K562 (cell line): ENCODE measurements at regions not wholly inside any gene's neighbourhood (a gene's known extent, or its start where the extent isn't known, plus 50 kb on each side); places are given as distances from the start of the nearest gene placed in this dataset.

Experiments
- ATAC-seq: fragments of 200-7000 bp; cut with Tn5 transposase; 3 replicates; pipeline ENCODE4 v1.9.1; 2020; ENCODE audit warnings: moderate library complexity
- BruUV-seq: library from RNA; stranded (reverse); fragments of 400-500 nt; replicated peaks from 2 replicates; lab custom pipeline; 2021; lab: Mats Ljungman, UMichigan
- CTCF ChIA-PET: fragments of 300-600 bp; formaldehyde crosslinking; extraction: SDS; loops from one replicate; lab custom pipeline; 2021; ENCODE audit warnings: low intra/inter-chr PET ratio; lab: Yijun Ruan, JAX
- POLR2A ChIA-PET: fragments of 300-600, 350-650 bp; sonication (Branson Sonifier 250); formaldehyde crosslinking; extraction: SDS; loops from one replicate; lab custom pipeline; 2021; ENCODE audit warnings: antibody characterized with exemption, inconsistent platforms; lab: Yijun Ruan, JAX
- DNase-seq, 4 experiments: peaks; one replicate each; pipeline versions ENCODE4 v3.0.0 to v3.0.0-alpha.2; 2011 to 2018; ENCODE audit warnings: low spot score in 3 of 4, mixed read lengths in 3 of 4; ENCODE audit errors: extremely low read depth in 1 of 4
- FAIRE-seq: peaks from 2 replicates; lab custom pipeline; 2011; peaks lifted over from hg19 to GRCh38; lab: Jason Lieb, UNC
- H2AFZ ChIP-seq: 2 replicates; pipeline ENCODE4 v1.6.0; 2011; ENCODE audit warnings: low read depth, low read length, control low read depth, inconsistent platforms
- H3K27ac ChIP-seq: fragments of 200-600 bp; 3 replicates; pipeline ENCODE4 v1.8.0; 2011; ENCODE audit warnings: low read depth, mild to moderate bottlenecking, control low read depth, inconsistent platforms, low read length, moderate library complexity, mixed read lengths; ENCODE audit errors: extremely low read depth
- H3K27me3 ChIP-seq, 2 experiments: fragments of 300-600 bp in 1 of 2; 2 replicates in 1 of 2; 3 replicates in 1 of 2; pipeline versions ENCODE4 v1.6.0 to v1.8.0; 2011; ENCODE audit warnings: inconsistent platforms in 2 of 2, low read length in 2 of 2, mild to moderate bottlenecking in 1 of 2, mixed read lengths in 1 of 2, moderate library complexity in 1 of 2; ENCODE audit not compliant: control insufficient read depth in 2 of 2, insufficient read depth in 2 of 2
- H3K36me3 ChIP-seq: fragments of 300-600 bp; 3 replicates; pipeline ENCODE4 v1.8.0; 2011; ENCODE audit warnings: mild to moderate bottlenecking, low read length, inconsistent platforms; ENCODE audit not compliant: control insufficient read depth, insufficient read depth
- H3K4me1 ChIP-seq, 2 experiments: fragments of 200-600 bp in 1 of 2; replicated peaks in 1 of 2; 2 replicates in 1 of 2; 3 replicates in 1 of 2; pipeline versions ENCODE4 v1.5.1 to v1.8.0; 2011; ENCODE audit warnings: inconsistent platforms in 2 of 2, low read length in 2 of 2, mild to moderate bottlenecking in 1 of 2, mixed read lengths in 1 of 2, moderate library complexity in 1 of 2; ENCODE audit not compliant: control insufficient read depth in 2 of 2, insufficient read depth in 2 of 2
- H3K4me2 ChIP-seq: 2 replicates; pipeline ENCODE4 v1.6.1; 2011; ENCODE audit warnings: low read length, control low read depth, inconsistent platforms, mixed read lengths; ENCODE audit not compliant: insufficient read depth
- H3K4me3 ChIP-seq: fragments of 200-600 bp; sonication (generic), shearing (Covaris generic); 2 replicates; pipeline ENCODE4 v1.5.1; 2016; ENCODE audit warnings: control low read depth, inconsistent platforms
- H3K79me2 ChIP-seq: fragments of 200-600 bp; 3 replicates; pipeline ENCODE4 v1.8.0; 2011; ENCODE audit warnings: low read length, inconsistent platforms; ENCODE audit not compliant: control insufficient read depth, insufficient read depth
- H3K9ac ChIP-seq, 2 experiments: 2 replicates each; pipeline versions ENCODE4 v1.6.0 to v1.6.1; 2011; ENCODE audit warnings: low read depth in 2 of 2, low read length in 2 of 2, control low read depth in 1 of 2, inconsistent platforms in 1 of 2, mild to moderate bottlenecking in 1 of 2, mixed read lengths in 1 of 2; ENCODE audit not compliant: insufficient read depth in 1 of 2
- H3K9me1 ChIP-seq: one replicate; pipeline ENCODE4 v1.6.0; 2011; ENCODE audit warnings: inconsistent platforms, mild to moderate bottlenecking, low read length, moderate library complexity; ENCODE audit not compliant: control insufficient read depth, insufficient read depth
- H3K9me3 ChIP-seq: replicated peaks from 2 replicates; pipeline ENCODE4 v1.5.1; 2011; ENCODE audit warnings: low read depth, low read length, inconsistent platforms; ENCODE audit not compliant: control insufficient read depth, insufficient read depth
- H4K20me1 ChIP-seq: replicated peaks from 2 replicates; pipeline ENCODE4 v1.6.1; 2011; ENCODE audit warnings: low read length, inconsistent platforms, mixed read lengths; ENCODE audit not compliant: control insufficient read depth, insufficient read depth
- BACH1 ChIP-seq: fragments of 200-800 bp; sonication (Bioruptor generic); IDR thresholded peaks from 2 replicates; pipeline ENCODE4 v1.6.1; 2016; ENCODE audit warnings: missing genetic modification characterization, missing compliant biosample characterization
- HLTF ChIP-seq: fragments of 450-650 bp; IDR thresholded peaks from 2 replicates; pipeline ENCODE4 v1.6.1; 2016
- KLF6 ChIP-seq: fragments of 250-450 bp; sonication (Bioruptor Pico); IDR thresholded peaks from 2 replicates; pipeline ENCODE4 v1.4.0; 2020; ENCODE audit warnings: mild to moderate bottlenecking, moderate library complexity, borderline replicate concordance
- POLR3A ChIP-seq: IDR thresholded peaks from 2 replicates; pipeline ENCODE4 v1.6.1; 2011; ENCODE audit warnings: borderline replicate concordance, mild to moderate bottlenecking, moderate library complexity; ENCODE audit not compliant: insufficient read length, insufficient read depth; ENCODE audit errors: extremely low read depth
- ZC3H11A ChIP-seq: IDR thresholded peaks from 2 replicates; pipeline ENCODE4 v1.6.1; 2012; ENCODE audit warnings: low read depth, low read length, improper control_type of control experiment
- ZFX ChIP-seq: sonication (generic); formaldehyde crosslinking; IDR thresholded peaks from 2 replicates; pipeline ENCODE4 v1.8.0; 2022; ENCODE audit warnings: mild to moderate bottlenecking, missing genetic modification reagents, moderate library complexity
- ZNF124 ChIP-seq: sonication (generic); formaldehyde crosslinking; IDR thresholded peaks from 2 replicates; pipeline ENCODE4 v1.8.1; 2022; ENCODE audit warnings: missing genetic modification reagents
- ZNF586 ChIP-seq: fragments of 450-650 bp; formaldehyde crosslinking; conservative IDR thresholded peaks from 2 replicates; pipeline ENCODE4 v1.4.0; 2020; ENCODE audit warnings: mild to moderate bottlenecking, moderate library complexity
- WGBS: fragments of 100-300 bp; shearing (Covaris generic); methylation state at CpG from one replicate; pipeline ENCODE4 v1.1.6; 2016; ENCODE audit warnings: low coverage, mixed read lengths; ENCODE audit not compliant: insufficient coverage; ENCODE audit errors: missing lambda C conversion rate; 5-methylcytosine and 5-hydroxymethylcytosine counted together
- in situ Hi-C: fragments of 300-500 bp; cut with MboI; formaldehyde crosslinking; loops from 4 replicates; pipeline ENCODE4 v1.15.0; 2018; ENCODE audit warnings: inconsistent platforms, mixed read lengths
- intact Hi-C: fragments of 100-400 bp; cut with micrococcal nuclease; formaldehyde crosslinking; loops from 2 replicates; pipeline ENCODE4 v1.14.2; 2022
- TF ChIP-seq, protein P1 (sequence below): fragments of 450-650 bp; formaldehyde crosslinking; IDR thresholded peaks from 2 replicates; pipeline ENCODE4 v1.4.0; 2022; ENCODE audit warnings: missing genetic modification characterization
- TF ChIP-seq, protein P2 (sequence below): fragments of 150-350 bp; IDR thresholded peaks from 2 replicates; pipeline ENCODE4 v1.6.1; 2014; ENCODE audit warnings: low read depth, mild to moderate bottlenecking, low read length, borderline replicate concordance

DNA sequence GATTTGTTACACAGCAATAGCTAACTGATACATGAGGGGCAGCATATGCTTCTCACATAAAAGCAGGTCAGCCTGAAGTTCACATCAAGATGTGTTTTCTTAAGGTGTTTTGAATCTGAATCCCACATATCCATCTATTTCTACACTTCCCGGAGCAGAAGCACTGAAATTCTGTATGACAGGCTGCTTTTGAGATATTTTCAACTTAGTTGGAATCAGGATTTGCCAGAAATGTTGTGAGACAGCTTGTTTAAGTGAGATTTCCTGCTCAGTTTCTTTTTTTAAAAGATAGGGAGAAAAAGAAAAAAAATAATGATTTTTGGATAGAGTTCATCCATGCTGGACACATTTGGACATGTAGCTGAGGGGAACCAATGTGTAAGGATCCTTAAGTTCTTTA lies 501.5 kb upstream of the CELF4 start (continued):
- TF ChIP-seq BACH1 (tag) (no peak), ZC3H11A (no peak), HLTF (no peak)
- TF ChIP-seq, protein P1, sequence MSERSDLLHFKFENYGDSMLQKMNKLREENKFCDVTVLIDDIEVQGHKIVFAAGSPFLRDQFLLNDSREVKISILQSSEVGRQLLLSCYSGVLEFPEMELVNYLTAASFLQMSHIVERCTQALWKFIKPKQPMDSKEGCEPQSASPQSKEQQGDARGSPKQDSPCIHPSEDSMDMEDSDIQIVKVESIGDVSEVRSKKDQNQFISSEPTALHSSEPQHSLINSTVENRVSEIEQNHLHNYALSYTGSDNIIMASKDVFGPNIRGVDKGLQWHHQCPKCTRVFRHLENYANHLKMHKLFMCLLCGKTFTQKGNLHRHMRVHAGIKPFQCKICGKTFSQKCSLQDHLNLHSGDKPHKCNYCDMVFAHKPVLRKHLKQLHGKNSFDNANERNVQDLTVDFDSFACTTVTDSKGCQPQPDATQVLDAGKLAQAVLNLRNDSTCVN (CRISPR knock-in tag): no peak

DNA sequence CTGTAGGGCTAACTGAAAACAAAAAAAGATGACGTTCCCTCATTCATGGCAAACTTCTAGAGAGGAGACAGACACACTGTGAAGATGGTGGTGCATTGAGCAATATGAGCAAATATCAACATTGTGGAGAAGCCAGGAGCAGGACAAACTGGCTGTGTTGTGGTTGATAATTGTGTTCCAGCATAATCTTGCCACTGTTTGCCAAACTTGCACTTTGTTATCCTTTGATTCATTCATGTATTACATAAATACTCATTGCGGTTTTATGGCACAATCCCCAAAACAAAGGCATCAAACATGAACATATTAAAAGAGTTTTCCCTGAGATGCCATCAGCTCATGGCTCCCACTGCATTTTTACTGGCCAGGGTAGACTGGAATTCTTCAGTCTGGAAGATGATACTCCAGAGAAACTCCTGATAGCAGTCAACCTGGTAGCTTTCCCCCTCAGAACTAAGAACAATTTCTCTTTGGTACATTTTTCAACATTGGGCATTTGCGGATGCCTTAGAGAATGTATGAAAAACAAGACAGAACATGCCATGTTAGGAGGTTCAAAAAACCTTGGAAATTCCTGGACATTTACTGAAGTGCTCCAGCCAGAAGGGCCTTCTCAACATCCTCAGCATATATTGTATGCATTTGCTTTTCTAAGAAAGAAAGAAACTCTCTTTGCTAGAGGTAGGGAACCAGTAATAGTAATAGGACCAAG lies 487.4 kb upstream of the CELF4 start:
- Histone ChIP-seq H3K36me3 (no peaks in the 10 kb centered on the region), H3K4me3 (no peak overlapping the region), H3K9me3 (no peaks in the 10 kb centered on the region; the same call in 1 of the 2 replicates), H2AFZ (no peak overlapping the region), H3K9me1 (no peaks in the 10 kb centered on the region), H4K20me1 (no peaks in the 10 kb centered on the region), H3K79me2 (no peaks in the 10 kb centered on the region), H3K27ac (no peak overlapping the region), H3K4me1 (no peaks in the 10 kb centered on the region), H3K4me2 (no peak overlapping the region), H3K9ac (no peak overlapping the region), H3K27me3 (no peaks in the 10 kb centered on the region)
- no peak for TF ChIP-seq ZFX
- TF ChIP-seq, protein P2, sequence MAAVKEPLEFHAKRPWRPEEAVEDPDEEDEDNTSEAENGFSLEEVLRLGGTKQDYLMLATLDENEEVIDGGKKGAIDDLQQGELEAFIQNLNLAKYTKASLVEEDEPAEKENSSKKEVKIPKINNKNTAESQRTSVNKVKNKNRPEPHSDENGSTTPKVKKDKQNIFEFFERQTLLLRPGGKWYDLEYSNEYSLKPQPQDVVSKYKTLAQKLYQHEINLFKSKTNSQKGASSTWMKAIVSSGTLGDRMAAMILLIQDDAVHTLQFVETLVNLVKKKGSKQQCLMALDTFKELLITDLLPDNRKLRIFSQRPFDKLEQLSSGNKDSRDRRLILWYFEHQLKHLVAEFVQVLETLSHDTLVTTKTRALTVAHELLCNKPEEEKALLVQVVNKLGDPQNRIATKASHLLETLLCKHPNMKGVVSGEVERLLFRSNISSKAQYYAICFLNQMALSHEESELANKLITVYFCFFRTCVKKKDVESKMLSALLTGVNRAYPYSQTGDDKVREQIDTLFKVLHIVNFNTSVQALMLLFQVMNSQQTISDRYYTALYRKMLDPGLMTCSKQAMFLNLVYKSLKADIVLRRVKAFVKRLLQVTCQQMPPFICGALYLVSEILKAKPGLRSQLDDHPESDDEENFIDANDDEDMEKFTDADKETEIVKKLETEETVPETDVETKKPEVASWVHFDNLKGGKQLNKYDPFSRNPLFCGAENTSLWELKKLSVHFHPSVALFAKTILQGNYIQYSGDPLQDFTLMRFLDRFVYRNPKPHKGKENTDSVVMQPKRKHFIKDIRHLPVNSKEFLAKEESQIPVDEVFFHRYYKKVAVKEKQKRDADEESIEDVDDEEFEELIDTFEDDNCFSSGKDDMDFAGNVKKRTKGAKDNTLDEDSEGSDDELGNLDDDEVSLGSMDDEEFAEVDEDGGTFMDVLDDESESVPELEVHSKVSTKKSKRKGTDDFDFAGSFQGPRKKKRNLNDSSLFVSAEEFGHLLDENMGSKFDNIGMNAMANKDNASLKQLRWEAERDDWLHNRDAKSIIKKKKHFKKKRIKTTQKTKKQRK: no peak
- no peak for TF ChIP-seq ZNF586
- TF ChIP-seq KLF6: no peak
- TF ChIP-seq ZNF124: no peak
- no peak for TF ChIP-seq POLR3A
- no peak for DNase-seq
- FAIRE-seq: no peak
- in situ Hi-C loops (no loop called here), intact Hi-C loops (no loop called here)
- CTCF ChIA-PET: no interaction called here
- no TSS peak for BruUV-seq
- POLR2A ChIA-PET: no interaction called here
- ATAC-seq: no peak
- WGBS: 0% methylated on average over 3 of the region's 3 CpGs
